Neural crest cell (in vitro differentiated cells): ENCODE measurements at regions not wholly inside any gene's neighbourhood (a gene's known extent, or its start where the extent isn't known, plus 50 kb on each side); places are given as distances from the start of the nearest gene placed in this dataset.
"Not testable (repeated sequence)": the region's sequence is repeated elsewhere in the genome, so short reads cannot be mapped to it uniquely, and the experiment has no call there.

ENCODE experiments used
- DNase-seq: peaks from one replicate; pipeline ENCODE4 v3.0.0; 2021; ENCODE audit warnings: low read depth, mixed read lengths, low spot score
- H3K27ac Mint-ChIP-seq: one replicate; pipeline ENCODE4 v1.8.0; 2021; ENCODE audit warnings: mild to moderate bottlenecking, mixed read lengths; ENCODE audit not compliant: unreplicated experiment
- H3K27me3 Mint-ChIP-seq: 2 replicates; pipeline ENCODE4 v1.8.0; 2021; ENCODE audit warnings: low read depth, mild to moderate bottlenecking, mixed read lengths
- H3K36me3 Mint-ChIP-seq: 2 replicates; pipeline ENCODE4 v1.8.0; 2021; ENCODE audit warnings: low read depth, mild to moderate bottlenecking, mixed read lengths
- H3K4me1 Mint-ChIP-seq: 2 replicates; pipeline ENCODE4 v1.8.0; 2021; ENCODE audit warnings: mixed read lengths
- H3K4me3 Mint-ChIP-seq: one replicate; pipeline ENCODE4 v1.8.0; 2021; ENCODE audit warnings: mild to moderate bottlenecking, mixed read lengths
- H3K9me3 Mint-ChIP-seq: 2 replicates; pipeline ENCODE4 v1.8.0; 2021; ENCODE audit warnings: mixed read lengths
- TF ChIP-seq, protein P1 (sequence below): fragments of 200-600 bp; sonication (generic); conservative IDR thresholded peaks from 2 replicates; pipeline ENCODE4 v1.5.0; 2021; ENCODE audit warnings: antibody characterized with exemption, mild to moderate bottlenecking

GRCh38 chr9:33695856-33696255, 99.5 kb upstream of the PRSS3 start:
- TF ChIP-seq, protein P1, sequence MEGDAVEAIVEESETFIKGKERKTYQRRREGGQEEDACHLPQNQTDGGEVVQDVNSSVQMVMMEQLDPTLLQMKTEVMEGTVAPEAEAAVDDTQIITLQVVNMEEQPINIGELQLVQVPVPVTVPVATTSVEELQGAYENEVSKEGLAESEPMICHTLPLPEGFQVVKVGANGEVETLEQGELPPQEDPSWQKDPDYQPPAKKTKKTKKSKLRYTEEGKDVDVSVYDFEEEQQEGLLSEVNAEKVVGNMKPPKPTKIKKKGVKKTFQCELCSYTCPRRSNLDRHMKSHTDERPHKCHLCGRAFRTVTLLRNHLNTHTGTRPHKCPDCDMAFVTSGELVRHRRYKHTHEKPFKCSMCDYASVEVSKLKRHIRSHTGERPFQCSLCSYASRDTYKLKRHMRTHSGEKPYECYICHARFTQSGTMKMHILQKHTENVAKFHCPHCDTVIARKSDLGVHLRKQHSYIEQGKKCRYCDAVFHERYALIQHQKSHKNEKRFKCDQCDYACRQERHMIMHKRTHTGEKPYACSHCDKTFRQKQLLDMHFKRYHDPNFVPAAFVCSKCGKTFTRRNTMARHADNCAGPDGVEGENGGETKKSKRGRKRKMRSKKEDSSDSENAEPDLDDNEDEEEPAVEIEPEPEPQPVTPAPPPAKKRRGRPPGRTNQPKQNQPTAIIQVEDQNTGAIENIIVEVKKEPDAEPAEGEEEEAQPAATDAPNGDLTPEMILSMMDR: no peak
- DNase-seq: no peak
- H3K27me3 Mint-ChIP-seq: no peaks in the 10 kb centered on the region
- peaks cover 11% of the 10 kb centered on the region for H3K36me3 Mint-ChIP-seq
- H3K9me3 Mint-ChIP-seq: no peaks in the 10 kb centered on the region
- no peak overlapping the region for H3K4me3 Mint-ChIP-seq
- peaks cover 8% of the 10 kb centered on the region for H3K4me1 Mint-ChIP-seq
- no peak overlapping the region for H3K27ac Mint-ChIP-seq

GRCh38 chr9:33697171-33697570, 98.2 kb upstream of the PRSS3 start:
- H3K4me1 Mint-ChIP-seq: peaks cover 8% of the 10 kb centered on the region
- TF ChIP-seq, protein P1: no peak
- peaks cover 11% of the 10 kb centered on the region for H3K36me3 Mint-ChIP-seq

DNA sequence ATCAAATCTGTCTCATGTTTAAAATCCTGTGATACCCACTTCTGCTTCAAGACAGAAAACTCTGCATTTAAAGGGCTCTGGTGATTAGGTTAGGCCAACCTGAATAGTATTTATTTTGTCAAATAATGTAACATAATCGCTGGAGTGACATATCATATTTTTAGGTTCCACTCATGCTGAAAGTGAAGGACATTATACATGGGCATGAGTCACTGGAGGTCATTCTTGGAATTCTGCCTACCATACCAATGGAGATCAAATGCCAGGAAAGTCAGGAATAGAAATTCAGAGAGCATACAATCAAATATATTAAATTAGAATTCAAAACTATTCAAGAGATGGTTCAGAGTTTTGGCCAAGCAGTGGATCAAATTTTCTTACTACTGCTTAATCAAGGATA, 97.1 kb upstream of the PRSS3 start:
- peaks cover 11% of the 10 kb centered on the region for H3K36me3 Mint-ChIP-seq

More at GRCh38 chr9:33697171-33697570, 98.2 kb upstream of the PRSS3 start:
- Mint-ChIP-seq H3K27ac (no peak overlapping the region), H3K9me3 (no peaks in the 10 kb centered on the region), H3K4me3 (no peak overlapping the region), H3K27me3 (no peaks in the 10 kb centered on the region)
- no peak for DNase-seq

DNA sequence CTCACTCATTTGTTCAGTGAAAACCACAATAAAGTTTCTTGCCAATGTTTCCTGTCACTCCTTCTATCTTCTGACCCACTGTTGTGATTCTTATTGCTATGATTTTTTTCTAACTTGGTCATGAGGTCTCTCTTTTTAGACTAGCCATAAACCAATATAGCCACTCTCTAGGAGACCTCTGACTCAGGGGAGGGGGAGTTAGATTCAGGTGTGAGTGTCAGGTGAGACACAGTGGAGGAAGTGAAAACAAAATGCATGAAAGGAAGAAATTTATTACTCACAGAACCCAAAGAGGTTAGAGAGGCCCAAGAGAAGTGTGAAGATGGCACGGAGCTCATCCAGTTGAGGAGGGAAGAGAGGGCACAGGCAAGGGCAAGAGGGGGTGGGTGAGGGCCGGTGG, 94.4 kb upstream of the PRSS3 start:
- peaks cover 29% of the 10 kb centered on the region for H3K4me1 Mint-ChIP-seq
- H3K9me3 Mint-ChIP-seq, DNase-seq, H3K27me3 Mint-ChIP-seq, H3K27ac Mint-ChIP-seq, H3K4me3 Mint-ChIP-seq: not testable (repeated sequence)
- H3K36me3 Mint-ChIP-seq: peaks cover 11% of the 10 kb centered on the region

More for the DNA sequence above, 97.1 kb upstream of the PRSS3 start:
- H3K27me3 Mint-ChIP-seq: no peaks in the 10 kb centered on the region
- H3K9me3 Mint-ChIP-seq: no peaks in the 10 kb centered on the region
- H3K4me3 Mint-ChIP-seq: no peak overlapping the region
- TF ChIP-seq, protein P1: no peak
- DNase-seq: no peak
- peak overlapping the region; percentile 73 for H3K27ac Mint-ChIP-seq
- peaks cover 10% of the 10 kb centered on the region for H3K4me1 Mint-ChIP-seq

DNA sequence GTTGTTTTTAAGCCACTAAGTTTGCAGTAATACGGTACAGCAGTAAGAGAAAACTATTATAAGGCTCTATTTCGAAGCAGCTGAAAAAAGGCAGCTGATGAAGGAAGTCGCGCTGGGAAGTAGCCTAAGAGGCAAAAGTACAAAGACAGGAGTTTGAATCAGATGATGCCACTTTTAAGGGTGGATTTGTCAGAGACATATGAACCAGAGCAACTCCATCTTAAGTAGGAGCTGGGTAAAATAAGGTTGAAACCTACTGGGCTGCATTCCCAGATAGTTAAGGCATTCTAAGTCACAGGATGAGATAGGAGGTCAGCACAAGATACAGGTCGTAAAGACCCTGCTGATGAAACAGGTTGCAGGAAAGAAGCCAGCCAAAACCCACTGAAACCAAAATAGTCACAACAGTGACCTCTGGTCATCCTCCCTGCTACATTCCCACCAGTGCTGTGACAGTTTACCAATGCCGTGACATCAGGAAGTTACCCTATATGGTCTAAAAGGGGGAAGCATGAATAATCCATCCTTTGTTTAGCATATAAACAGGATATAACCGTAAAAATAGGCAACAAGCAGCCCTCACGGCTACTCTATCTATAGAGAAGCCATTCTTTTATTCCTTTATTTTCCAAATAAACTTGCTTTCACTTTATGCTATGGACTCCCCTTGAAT, 91.8 kb upstream of the PRSS3 start:
- DNase-seq: no peak
- no peaks in the 10 kb centered on the region for H3K27me3 Mint-ChIP-seq
- peaks cover 5% of the 10 kb centered on the region for H3K9me3 Mint-ChIP-seq
- peaks cover 10% of the 10 kb centered on the region for H3K36me3 Mint-ChIP-seq
- TF ChIP-seq, protein P1: no peak
- H3K27ac Mint-ChIP-seq: peak overlapping the region; percentile 57
- peaks cover 20% of the 10 kb centered on the region for H3K4me1 Mint-ChIP-seq
- peak overlapping the region; percentile 28 for H3K4me3 Mint-ChIP-seq

- H3K27ac Mint-ChIP-seq, H3K27me3 Mint-ChIP-seq, H3K9me3 Mint-ChIP-seq, H3K36me3 Mint-ChIP-seq, DNase-seq, H3K4me3 Mint-ChIP-seq: not testable (repeated sequence)
- H3K4me1 Mint-ChIP-seq: peaks cover 20% of the 10 kb centered on the region
Measured at GRCh38 chr9:33705440-33705839, 89.9 kb upstream of the PRSS3 start.
